IPS DF 19.7 (cell line): ENCODE measurements at regions not wholly inside any gene's neighbourhood (a gene's known extent, or its start where the extent isn't known, plus 50 kb on each side); places are given as distances from the start of the nearest gene placed in this dataset.
"Not testable (repeated sequence)": the region's sequence is repeated elsewhere in the genome, so short reads cannot be mapped to it uniquely, and the experiment has no call there.

Source experiments
- DNase-seq: peaks from one replicate; pipeline ENCODE4 v3.0.0-alpha.2; 2013; ENCODE audit warnings: low read depth, low spot score

- DNase-seq, result no peak
Observed at GRCh38 chr16:60271781-60272180, 1537.7 kb upstream of the GOT2 start.

- no peak for DNase-seq
Observed at GRCh38 chr16:60271025-60271771, 1537.1 kb upstream of the GOT2 start.

GRCh38 chr16:60261425-60261824, 1527.3 kb upstream of the GOT2 start:
- DNase-seq, result peak; percentile 9

GRCh38 chr16:60259956-60260355, 1525.8 kb upstream of the GOT2 start:
- DNase-seq, result no peak

DNA sequence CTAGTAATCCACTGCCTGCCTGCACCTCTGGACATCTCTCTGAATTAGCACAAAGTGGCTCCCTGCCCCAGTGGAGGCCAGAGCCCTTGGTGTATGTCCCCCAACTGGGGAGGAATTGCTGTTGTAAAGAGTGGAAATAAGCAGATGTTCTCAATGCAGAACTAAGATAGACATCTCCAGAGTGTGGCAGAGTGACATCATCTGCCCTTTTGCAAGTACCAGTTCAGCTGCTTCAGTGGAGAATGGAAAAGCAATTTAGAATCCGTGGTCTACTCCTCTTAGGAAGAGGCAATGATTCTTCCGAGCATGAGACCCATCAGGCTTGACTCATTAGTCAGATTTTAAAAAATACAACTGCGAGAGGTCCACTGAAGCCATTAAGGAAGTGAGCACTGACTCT, 1512.0 kb upstream of the GOT2 start:
- no peak for DNase-seq

- no peak for DNase-seq
Observed at GRCh38 chr16:60241671-60242070, 1507.6 kb upstream of the GOT2 start.

DNA sequence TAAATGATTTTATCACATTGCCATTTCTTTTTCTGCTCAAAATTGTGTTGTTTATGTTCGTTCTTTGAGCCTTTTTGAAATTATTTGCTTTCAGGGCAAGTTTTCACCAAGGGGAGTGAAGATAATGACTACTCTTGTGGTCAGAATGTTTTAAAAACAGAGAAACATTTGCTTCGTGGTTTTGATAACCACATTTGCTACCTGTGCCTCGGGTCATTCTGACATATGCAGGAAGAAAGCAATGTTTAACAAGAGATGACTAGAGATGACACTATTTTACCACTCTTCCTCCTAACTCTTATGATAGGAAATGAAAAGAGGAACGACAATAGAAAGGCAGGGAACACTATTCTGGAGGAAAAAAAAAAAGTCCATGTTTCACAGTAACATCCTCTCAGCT, 1496.5 kb upstream of the GOT2 start:
- no peak for DNase-seq

- no peak for DNase-seq
Observed at GRCh38 chr16:60225541-60225940, 1491.4 kb upstream of the GOT2 start.

GRCh38 chr16:60217787-60218186, 1483.7 kb upstream of the GOT2 start:
- DNase-seq, result no peak

DNA sequence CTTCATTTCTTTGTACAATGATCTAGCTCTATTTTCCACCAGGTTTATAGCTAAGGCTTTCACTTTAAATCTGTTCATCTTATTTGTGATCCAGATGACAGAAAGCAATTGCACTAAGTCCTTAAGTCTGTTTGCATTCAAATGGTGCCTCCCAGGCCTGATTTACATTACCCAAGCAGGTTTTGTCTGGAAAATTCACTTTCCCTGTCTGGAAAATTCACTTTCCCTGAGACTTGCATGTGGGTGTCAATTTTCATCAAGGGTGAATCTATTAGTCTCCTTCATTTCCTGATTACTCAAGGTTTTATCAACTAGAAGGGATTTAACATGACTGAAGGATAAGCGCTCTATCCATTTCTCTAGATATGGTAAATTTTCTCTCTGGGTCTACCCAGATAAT, 1480.2 kb upstream of the GOT2 start:
- no peak for DNase-seq

DNA sequence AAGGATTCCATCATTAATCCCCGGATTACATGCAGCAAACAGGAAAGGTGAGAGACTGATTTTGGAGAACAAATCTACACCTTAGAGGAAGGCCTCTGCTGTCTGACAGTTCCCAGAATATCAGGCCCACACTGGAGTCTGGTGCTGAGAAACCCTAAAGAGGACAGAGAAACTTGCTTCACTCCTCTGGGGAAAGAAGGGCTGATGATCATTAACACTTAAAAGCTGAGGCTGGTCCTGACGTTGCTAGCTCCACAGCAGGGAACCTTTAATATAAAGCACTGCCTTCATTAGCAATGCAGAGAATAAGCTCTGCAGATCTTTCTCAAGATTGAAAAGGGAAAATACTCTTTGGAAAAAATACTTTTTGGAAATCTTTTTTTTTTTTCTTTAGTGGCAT, 1472.4 kb upstream of the GOT2 start:
- no peak for DNase-seq

DNA sequence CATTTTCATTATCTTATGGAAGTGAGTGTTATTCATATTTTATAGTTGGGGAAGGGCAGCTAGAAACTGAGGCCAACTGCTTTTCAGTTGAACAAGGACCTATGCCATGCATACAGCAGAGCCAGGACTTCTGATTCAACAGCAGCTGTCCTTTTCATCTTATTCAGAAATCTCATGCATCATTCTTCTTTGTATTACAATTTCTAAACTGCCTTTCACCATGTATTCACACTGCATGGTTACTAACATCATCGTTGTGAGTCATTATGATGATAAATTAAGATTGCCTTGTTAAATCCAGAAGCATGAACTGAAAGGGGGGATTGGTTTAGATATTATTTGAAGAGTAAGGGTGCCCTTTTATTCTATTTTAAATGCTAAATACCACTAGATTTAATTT, 1470.1 kb upstream of the GOT2 start:
- no peak for DNase-seq

DNA sequence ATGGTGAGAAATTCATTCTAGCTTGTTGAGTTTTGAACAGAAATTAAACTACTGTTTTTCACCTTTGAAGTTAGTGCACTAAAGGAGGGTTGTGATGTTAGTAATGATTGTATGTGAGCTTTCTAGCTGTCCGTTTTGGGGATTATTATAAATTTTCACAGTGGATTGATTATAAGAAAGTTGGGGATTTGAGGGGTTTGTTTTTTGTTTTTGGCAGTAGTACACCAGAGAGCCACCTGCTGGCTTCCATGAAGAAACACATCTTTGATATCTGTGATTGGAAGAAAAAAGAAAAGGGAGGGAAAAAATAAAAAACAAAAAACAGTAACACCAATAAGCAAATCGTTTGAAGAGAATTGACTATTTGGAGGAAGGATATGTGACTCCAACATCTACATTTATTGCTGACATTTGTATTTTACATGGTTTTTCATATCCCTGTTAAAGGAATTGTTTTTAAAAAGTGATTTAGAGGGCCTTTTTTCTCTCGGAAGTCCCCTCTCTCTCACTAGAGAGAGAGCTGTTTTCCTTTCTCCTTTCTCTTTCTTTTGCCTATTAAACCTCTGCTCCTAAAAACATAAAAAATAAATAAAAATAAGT, 1469.5 kb upstream of the GOT2 start:
- DNase-seq, result no peak

GRCh38 chr16:60200729-60201128, 1466.6 kb upstream of the GOT2 start:
- DNase-seq, result not testable (repeated sequence)

DNA sequence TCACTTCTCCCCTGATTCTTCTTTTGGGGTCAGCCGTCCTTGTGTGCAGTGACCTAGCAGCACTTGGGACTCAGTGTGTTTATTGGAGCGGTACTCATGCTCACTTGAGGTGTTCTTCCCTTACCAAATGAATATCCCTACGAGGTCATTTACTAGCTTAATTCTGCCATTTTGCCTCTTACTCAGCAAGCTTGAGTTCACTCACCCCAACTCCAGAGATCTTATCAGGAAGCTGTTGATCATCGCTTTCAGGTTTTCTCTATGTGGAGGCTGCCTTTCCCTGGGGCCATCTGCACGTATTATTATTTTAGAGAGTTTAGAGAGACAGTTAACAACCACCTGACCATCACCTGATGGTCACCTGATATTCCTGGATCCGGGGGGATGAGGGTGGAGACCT, 1466.0 kb upstream of the GOT2 start:
- no peak for DNase-seq

DNA sequence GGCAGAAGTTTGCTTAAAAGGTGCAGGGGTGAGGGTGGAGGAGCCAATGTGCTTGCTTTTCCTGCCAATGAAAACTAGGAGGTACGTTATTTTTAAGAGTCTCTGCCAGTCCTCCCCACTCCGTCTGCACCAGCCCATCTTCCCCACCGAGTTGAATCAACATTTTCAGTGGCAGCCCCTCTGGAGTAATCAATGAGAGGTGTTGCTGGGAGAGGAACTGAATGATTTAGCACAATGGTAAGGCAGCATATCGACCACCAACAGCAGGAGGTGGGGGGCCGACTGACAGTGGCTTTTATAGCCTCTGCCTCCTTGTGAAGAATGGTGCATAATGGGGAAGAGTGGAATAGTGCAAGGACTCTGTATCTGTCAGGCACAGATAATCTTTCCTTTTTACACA, 1465.0 kb upstream of the GOT2 start:
- DNase-seq, result no peak

DNA sequence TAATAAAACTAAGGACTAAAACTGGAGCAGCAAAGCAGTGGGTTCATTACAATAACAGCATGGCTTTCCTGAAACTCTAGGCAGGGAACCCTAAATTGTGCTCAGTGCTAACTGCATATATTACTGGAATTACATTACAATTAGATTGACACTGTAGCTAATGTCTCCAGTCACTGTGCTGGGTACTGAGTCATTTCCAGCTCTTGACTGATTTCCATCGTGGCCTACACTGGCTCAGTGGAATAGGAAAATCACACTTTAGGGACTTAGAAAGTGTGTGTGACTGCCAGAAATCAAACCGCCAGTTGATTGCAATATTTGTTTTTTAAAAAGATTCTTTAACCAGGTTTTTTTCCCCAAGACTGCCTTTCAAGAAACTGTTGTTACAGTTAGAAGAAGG, 1447.4 kb upstream of the GOT2 start:
- DNase-seq, result no peak

GRCh38 chr16:60180609-60181008, 1446.5 kb upstream of the GOT2 start:
- no peak for DNase-seq

GRCh38 chr16:60170196-60170595, 1436.1 kb upstream of the GOT2 start:
- no peak for DNase-seq

DNA sequence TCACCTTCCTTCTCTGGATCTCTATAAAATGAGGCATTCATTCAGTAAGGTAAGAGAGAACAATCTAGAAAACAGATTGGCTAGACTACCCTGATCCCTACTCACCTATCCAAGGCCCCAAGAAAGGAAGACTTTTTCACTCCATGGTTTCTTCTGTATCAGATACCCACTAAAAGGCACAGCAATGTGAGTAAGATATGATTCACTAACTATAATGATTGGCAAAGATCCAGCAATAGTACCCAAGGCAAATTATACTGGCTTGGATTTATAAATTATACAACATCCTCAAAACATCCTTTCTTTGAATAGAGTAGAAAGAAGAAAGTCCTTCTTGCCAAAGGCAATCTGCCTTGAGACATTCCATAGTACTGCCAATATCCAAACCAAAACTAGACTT, 1432.0 kb upstream of the GOT2 start:
- no peak for DNase-seq

DNA sequence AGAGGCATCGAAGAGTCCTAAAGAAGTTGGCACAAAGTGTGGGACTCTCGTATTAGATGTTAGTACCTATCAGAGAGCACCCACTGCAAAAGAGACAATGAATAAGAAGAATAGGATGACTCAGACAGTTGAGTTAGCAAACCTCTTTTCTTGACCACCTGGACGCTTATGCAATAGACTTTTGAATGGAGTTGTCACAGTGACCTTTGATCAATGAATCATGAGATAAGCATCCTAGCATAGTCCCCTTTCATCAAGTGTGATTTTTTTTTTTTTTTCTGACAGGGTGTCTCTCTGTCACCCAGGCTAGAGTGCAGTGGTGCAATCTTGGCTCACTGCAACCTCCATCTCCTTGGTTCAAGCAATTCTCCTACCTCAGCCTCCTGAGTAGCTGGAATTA, 1417.9 kb upstream of the GOT2 start:
- no peak for DNase-seq

DNA sequence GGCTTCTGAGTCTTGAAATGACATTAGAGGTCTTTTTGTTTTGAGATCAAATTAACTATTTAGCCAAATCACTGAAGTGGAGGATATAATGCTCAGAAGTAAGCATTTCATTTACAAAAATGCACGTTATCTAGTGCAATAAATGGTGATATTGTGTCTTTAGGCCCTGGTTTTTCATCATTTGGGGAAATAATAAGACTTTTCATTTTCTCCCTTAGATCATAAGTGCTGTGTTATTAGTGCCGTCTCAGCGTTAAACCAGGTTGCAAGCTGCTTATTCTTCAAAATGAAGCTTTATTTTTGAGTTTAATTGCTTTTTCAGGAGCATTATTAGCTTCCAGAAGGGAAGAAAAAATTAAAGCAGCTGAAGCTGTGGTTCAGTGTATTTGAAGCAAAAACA, 1416.8 kb upstream of the GOT2 start:
- DNase-seq, result no peak

DNA sequence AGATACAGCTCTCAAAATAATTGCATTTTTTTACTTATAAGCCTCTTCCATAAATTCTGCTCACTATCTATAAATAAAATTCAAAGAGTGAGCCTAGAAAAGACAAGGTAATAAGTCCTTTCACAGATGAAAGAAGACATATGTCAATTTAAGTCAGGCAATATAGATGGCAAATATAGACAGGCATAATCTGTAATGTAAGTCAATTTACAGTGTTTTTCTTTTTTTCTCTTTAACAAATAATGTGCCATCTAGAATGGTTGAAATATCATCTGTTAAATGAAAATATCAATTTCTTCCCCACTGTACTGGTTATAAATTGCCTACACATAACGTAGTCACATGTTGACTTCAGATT, 1409.2 kb upstream of the GOT2 start:
- DNase-seq, result no peak
